ENCODE measurements at regions not wholly inside any gene's neighbourhood (a gene's known extent, or its start where the extent isn't known, plus 50 kb on each side); places are given as distances from the start of the nearest gene placed in this dataset.

DNA sequence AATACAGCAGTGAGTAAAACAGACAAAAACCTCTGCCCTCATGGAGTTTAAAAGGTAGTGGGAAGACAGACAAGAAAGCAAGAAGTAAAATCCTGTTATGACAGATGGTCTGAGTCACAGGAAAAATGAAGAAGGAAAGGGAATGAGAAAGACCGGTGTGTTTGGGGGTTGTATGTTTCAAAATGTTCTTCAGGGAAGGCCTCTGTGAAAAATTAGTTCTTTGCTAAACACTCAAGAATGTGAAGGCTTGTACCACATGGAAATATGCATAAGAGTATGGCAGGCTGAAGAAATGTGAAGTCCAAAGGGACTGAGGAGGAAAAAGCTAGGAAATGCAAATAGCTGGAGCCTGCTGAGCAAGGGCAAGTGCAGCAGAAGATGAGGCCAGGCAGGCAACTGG is 315.9 kb upstream of the SEMA3A start:
- TF ChIP-seq CTCF (conservative IDR thresholded peaks at IDR 0.05; ENCODE audit: low read length) = no peak
- no peak for TF ChIP-seq EZH2phosphoT487 (IDR thresholded peaks at IDR 0.05; ENCODE audit: borderline replicate concordance)

All from Loucy (cell line).